GM23338 (cell line): ENCODE measurements at regions not wholly inside any gene's neighbourhood (a gene's known extent, or its start where the extent isn't known, plus 50 kb on each side); places are given as distances from the start of the nearest gene placed in this dataset.

Experiments used
- ATAC-seq: fragments of 200-7000 bp; cut with Tn5 transposase; 3 replicates; pipeline ENCODE4 v1.9.1; 2020
- DNase-seq: peaks from one replicate; pipeline ENCODE4 v3.0.0-alpha.2; 2015; ENCODE audit warnings: low spot score
- H2AFZ ChIP-seq: fragments of 200-600 bp; sonication (generic); 2 replicates; pipeline ENCODE4 v1.8.0; 2016; ENCODE audit warnings: antibody characterized with exemption, mild to moderate bottlenecking, moderate library complexity
- H3F3A ChIP-seq: fragments of 200-600 bp; sonication (generic); replicated peaks from 2 replicates; pipeline ENCODE4 v1.8.0; 2017; ENCODE audit warnings: antibody characterized with exemption, mixed run types, low read depth
- H3K27ac ChIP-seq: fragments of 200-600 bp; sonication (generic); 2 replicates; pipeline ENCODE4 v1.6.1; 2016; ENCODE audit warnings: low read depth
- H3K27me3 ChIP-seq: fragments of 200-600 bp; sonication (generic); 2 replicates; pipeline ENCODE4 v1.8.0; 2016; ENCODE audit warnings: mild to moderate bottlenecking, mixed run types, moderate library complexity; ENCODE audit not compliant: insufficient read depth
- H3K36me3 ChIP-seq: fragments of 200-600 bp; sonication (generic); 2 replicates; pipeline ENCODE4 v1.8.0; 2016; ENCODE audit warnings: mild to moderate bottlenecking; ENCODE audit not compliant: insufficient read depth
- H3K4me1 ChIP-seq: fragments of 200-600 bp; sonication (generic); 2 replicates; pipeline ENCODE4 v1.8.0; 2016; ENCODE audit warnings: mild to moderate bottlenecking, moderate library complexity; ENCODE audit not compliant: insufficient read depth
- H3K4me2 ChIP-seq: fragments of 200-600 bp; sonication (generic); 2 replicates; pipeline ENCODE4 v1.7.1; 2017; ENCODE audit warnings: mixed run types
- H3K4me3 ChIP-seq: fragments of 200-600 bp; sonication (generic); 2 replicates; pipeline ENCODE4 v1.6.1; 2016; ENCODE audit warnings: mixed run types
- H3K79me2 ChIP-seq: fragments of 200-600 bp; sonication (generic); replicated peaks from 2 replicates; pipeline ENCODE4 v1.8.0; 2017; ENCODE audit warnings: mild to moderate bottlenecking; ENCODE audit not compliant: insufficient read depth
- H3K9me2 ChIP-seq: fragments of 200-600 bp; sonication (generic); 2 replicates; pipeline ENCODE4 v1.8.0; 2017; ENCODE audit not compliant: insufficient read depth
- H4K20me1 ChIP-seq: fragments of 200-600 bp; sonication (generic); replicated peaks from 2 replicates; pipeline ENCODE4 v1.8.0; 2017; ENCODE audit warnings: mild to moderate bottlenecking; ENCODE audit not compliant: insufficient read depth
- H3K27ac Mint-ChIP-seq: 2 replicates; pipeline ENCODE4 v1.8.0; 2020; ENCODE audit warnings: inconsistent platforms, mild to moderate bottlenecking, moderate library complexity, mixed read lengths
- H3K27me3 Mint-ChIP-seq: 3 replicates; pipeline ENCODE4 v1.8.0; 2022; ENCODE audit warnings: low read depth, mild to moderate bottlenecking, moderate library complexity, mixed read lengths, inconsistent platforms; ENCODE audit not compliant: insufficient read depth, poor library complexity
- H3K36me3 Mint-ChIP-seq: 3 replicates; pipeline ENCODE4 v1.8.0; 2021; ENCODE audit warnings: low read depth, mild to moderate bottlenecking, inconsistent platforms, moderate library complexity, mixed read lengths
- H3K4me1 Mint-ChIP-seq: 3 replicates; pipeline ENCODE4 v1.8.0; 2020; ENCODE audit warnings: mild to moderate bottlenecking, inconsistent platforms, mixed read lengths
- H3K4me3 Mint-ChIP-seq: 3 replicates; pipeline ENCODE4 v1.8.0; 2021; ENCODE audit warnings: moderate library complexity, mild to moderate bottlenecking, inconsistent platforms, mixed read lengths
- H3K9me3 Mint-ChIP-seq: 3 replicates; pipeline ENCODE4 v1.8.0; 2020; ENCODE audit warnings: moderate library complexity, mild to moderate bottlenecking, inconsistent platforms, mixed read lengths
- EZH2 ChIP-seq: fragments of 200-600 bp; sonication (generic); IDR thresholded peaks from one replicate; pipeline ENCODE4 v1.8.0; 2017; ENCODE audit warnings: antibody characterized with exemption, mild to moderate bottlenecking, low read depth; ENCODE audit not compliant: unreplicated experiment
- JUNB ChIP-seq: IDR thresholded peaks from one replicate; pipeline ENCODE4 v1.6.1; 2016; ENCODE audit warnings: antibody characterized with exemption; ENCODE audit not compliant: unreplicated experiment
- NANOG ChIP-seq: IDR thresholded peaks from 2 replicates; pipeline ENCODE4 v1.6.1; 2016; ENCODE audit warnings: antibody characterized with exemption, borderline replicate concordance
- POLR2AphosphoS5 ChIP-seq: IDR thresholded peaks from 2 replicates; pipeline ENCODE4 v1.6.1; 2016; ENCODE audit warnings: antibody characterized with exemption, low read depth
- STAT1 ChIP-seq: IDR thresholded peaks from one replicate; pipeline ENCODE4 v1.6.1; 2016; ENCODE audit warnings: antibody characterized with exemption; ENCODE audit not compliant: unreplicated experiment
- ZNF114 ChIP-seq: fragments of 250-450 bp; sonication (Bioruptor Pico); IDR thresholded peaks from 2 replicates; pipeline ENCODE4 v1.5.0; 2020; ENCODE audit warnings: mild to moderate bottlenecking, moderate library complexity
- ZNF331 ChIP-seq: fragments of 250-450 bp; sonication (Bioruptor Pico); IDR thresholded peaks from 2 replicates; pipeline ENCODE4 v1.5.0; 2020; ENCODE audit warnings: low read depth, mild to moderate bottlenecking, moderate library complexity
- TF ChIP-seq, protein P1 (sequence below): IDR thresholded peaks from 2 replicates; pipeline ENCODE4 v1.6.1; 2016; ENCODE audit warnings: antibody characterized with exemption
- TF ChIP-seq, protein P2 (sequence below): IDR thresholded peaks from one replicate; pipeline ENCODE4 v1.6.1; 2018; ENCODE audit warnings: antibody characterized with exemption; ENCODE audit not compliant: unreplicated experiment
- TF ChIP-seq, protein P3 (sequence below), 2 experiments: fragments of 200-600 bp in 1 of 2; sonication (generic) in 1 of 2; conservative IDR thresholded peaks; 2 replicates each; pipeline versions ENCODE4 v1.5.1 to v1.6.1; 2016 to 2017; ENCODE audit warnings: antibody characterized with exemption in 2 of 2, low read depth in 2 of 2, mild to moderate bottlenecking in 2 of 2, moderate library complexity in 1 of 2

DNA sequence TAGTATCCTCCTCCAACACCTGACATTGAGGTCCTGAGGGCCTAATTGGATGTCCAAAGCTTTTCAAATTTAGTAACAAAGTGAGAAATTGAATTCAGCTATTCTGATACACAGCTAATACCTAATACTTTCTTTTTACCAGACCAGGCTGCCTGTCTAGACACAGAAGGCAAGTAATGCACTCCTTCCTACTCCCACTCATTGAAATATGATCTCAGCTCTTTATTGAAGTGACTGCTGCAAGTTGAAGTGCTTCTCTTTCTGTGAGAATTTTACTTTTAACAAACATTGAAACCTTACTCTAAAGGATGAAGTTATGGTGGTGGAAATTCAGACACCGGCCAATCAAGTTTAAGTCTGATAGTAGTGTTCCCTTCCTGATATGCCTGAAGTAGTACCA is 90.8 kb upstream of the OGFRL1 start:
- TF ChIP-seq ZNF114 (CRISPR knock-in tag) = no peak
- no peak for TF ChIP-seq STAT1
- no peak for TF ChIP-seq NANOG
- TF ChIP-seq, protein P1, sequence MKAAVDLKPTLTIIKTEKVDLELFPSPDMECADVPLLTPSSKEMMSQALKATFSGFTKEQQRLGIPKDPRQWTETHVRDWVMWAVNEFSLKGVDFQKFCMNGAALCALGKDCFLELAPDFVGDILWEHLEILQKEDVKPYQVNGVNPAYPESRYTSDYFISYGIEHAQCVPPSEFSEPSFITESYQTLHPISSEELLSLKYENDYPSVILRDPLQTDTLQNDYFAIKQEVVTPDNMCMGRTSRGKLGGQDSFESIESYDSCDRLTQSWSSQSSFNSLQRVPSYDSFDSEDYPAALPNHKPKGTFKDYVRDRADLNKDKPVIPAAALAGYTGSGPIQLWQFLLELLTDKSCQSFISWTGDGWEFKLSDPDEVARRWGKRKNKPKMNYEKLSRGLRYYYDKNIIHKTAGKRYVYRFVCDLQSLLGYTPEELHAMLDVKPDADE = no peak
- TF ChIP-seq EZH2 = no peak
- TF ChIP-seq, protein P2, sequence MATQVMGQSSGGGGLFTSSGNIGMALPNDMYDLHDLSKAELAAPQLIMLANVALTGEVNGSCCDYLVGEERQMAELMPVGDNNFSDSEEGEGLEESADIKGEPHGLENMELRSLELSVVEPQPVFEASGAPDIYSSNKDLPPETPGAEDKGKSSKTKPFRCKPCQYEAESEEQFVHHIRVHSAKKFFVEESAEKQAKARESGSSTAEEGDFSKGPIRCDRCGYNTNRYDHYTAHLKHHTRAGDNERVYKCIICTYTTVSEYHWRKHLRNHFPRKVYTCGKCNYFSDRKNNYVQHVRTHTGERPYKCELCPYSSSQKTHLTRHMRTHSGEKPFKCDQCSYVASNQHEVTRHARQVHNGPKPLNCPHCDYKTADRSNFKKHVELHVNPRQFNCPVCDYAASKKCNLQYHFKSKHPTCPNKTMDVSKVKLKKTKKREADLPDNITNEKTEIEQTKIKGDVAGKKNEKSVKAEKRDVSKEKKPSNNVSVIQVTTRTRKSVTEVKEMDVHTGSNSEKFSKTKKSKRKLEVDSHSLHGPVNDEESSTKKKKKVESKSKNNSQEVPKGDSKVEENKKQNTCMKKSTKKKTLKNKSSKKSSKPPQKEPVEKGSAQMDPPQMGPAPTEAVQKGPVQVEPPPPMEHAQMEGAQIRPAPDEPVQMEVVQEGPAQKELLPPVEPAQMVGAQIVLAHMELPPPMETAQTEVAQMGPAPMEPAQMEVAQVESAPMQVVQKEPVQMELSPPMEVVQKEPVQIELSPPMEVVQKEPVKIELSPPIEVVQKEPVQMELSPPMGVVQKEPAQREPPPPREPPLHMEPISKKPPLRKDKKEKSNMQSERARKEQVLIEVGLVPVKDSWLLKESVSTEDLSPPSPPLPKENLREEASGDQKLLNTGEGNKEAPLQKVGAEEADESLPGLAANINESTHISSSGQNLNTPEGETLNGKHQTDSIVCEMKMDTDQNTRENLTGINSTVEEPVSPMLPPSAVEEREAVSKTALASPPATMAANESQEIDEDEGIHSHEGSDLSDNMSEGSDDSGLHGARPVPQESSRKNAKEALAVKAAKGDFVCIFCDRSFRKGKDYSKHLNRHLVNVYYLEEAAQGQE = no peak
- TF ChIP-seq, protein P3, sequence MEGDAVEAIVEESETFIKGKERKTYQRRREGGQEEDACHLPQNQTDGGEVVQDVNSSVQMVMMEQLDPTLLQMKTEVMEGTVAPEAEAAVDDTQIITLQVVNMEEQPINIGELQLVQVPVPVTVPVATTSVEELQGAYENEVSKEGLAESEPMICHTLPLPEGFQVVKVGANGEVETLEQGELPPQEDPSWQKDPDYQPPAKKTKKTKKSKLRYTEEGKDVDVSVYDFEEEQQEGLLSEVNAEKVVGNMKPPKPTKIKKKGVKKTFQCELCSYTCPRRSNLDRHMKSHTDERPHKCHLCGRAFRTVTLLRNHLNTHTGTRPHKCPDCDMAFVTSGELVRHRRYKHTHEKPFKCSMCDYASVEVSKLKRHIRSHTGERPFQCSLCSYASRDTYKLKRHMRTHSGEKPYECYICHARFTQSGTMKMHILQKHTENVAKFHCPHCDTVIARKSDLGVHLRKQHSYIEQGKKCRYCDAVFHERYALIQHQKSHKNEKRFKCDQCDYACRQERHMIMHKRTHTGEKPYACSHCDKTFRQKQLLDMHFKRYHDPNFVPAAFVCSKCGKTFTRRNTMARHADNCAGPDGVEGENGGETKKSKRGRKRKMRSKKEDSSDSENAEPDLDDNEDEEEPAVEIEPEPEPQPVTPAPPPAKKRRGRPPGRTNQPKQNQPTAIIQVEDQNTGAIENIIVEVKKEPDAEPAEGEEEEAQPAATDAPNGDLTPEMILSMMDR (conservative IDR thresholded peaks at IDR 0.05; ENCODE audit: low read depth in 2 of 2) = no peak
- no peak for TF ChIP-seq ZNF331 (CRISPR knock-in tag)
- no peak for TF ChIP-seq JUNB
- no peak overlapping the region for H3K4me3 ChIP-seq

DNA sequence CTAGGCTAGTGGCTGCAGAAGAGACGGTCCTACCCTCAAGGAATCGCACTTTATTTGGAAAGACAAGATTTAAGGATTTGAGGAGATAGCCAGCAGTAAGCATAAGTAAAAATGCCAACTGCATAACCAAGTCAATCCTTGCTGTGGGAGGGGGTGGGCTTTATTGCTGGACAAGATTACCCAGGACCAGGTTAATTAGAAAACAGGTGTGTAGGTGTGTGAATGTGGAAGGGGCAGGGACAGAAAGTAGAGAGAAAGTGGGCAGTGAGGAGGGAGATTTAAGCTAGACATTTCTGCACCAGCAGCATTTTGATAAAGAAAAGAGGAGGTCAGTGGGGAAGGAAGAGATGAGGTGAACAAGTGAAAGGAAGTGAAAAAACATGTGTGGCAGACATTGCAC is 89.7 kb upstream of the OGFRL1 start:
- no peak overlapping the region for H3K4me3 Mint-ChIP-seq
- Histone ChIP-seq H2AFZ (no peak overlapping the region), H3K79me2 (no peaks in the 10 kb centered on the region), H3K4me2 (no peak overlapping the region), H4K20me1 (no peaks in the 10 kb centered on the region), H3K27me3 (no peaks in the 10 kb centered on the region), H3K27ac (no peak overlapping the region), H3K4me1 (peaks cover 15% of the 10 kb centered on the region), H3K4me3 (no peak overlapping the region), H3K9me2 (no peaks in the 10 kb centered on the region; the same call in 1 of the 2 replicates), H3K36me3 (no peaks in the 10 kb centered on the region), H3F3A (no peaks in the 10 kb centered on the region)
- DNase-seq = no peak
- no peaks in the 10 kb centered on the region for H3K36me3 Mint-ChIP-seq
- H3K9me3 Mint-ChIP-seq = no peaks in the 10 kb centered on the region; the same call in 2 of the 3 replicates
- H3K27ac Mint-ChIP-seq = no peak overlapping the region
- H3K27me3 Mint-ChIP-seq = peaks cover 5% of the 10 kb centered on the region
- no peak for ATAC-seq
- peaks cover 11% of the 10 kb centered on the region for H3K4me1 Mint-ChIP-seq
- TF ChIP-seq JUNB = no peak
- TF ChIP-seq, protein P2 = no peak
- no peak for TF ChIP-seq ZNF114 (CRISPR knock-in tag)
- no peak for TF ChIP-seq POLR2AphosphoS5

More for the DNA sequence above, 90.8 kb upstream of the OGFRL1 start:
- H3K9me3 Mint-ChIP-seq = no peaks in the 10 kb centered on the region; the same call in 2 of the 3 replicates
- Histone ChIP-seq H3K27me3 (no peaks in the 10 kb centered on the region), H3K4me1 (peaks cover 15% of the 10 kb centered on the region), H3K9me2 (no peaks in the 10 kb centered on the region), H3K36me3 (no peaks in the 10 kb centered on the region), H3K4me2 (no peak overlapping the region), H3K79me2 (no peaks in the 10 kb centered on the region), H4K20me1 (no peaks in the 10 kb centered on the region), H2AFZ (no peak overlapping the region), H3F3A (no peaks in the 10 kb centered on the region), H3K27ac (no peak overlapping the region)
- peaks cover 5% of the 10 kb centered on the region for H3K27me3 Mint-ChIP-seq
- no peak overlapping the region for H3K27ac Mint-ChIP-seq
- no peak overlapping the region for H3K4me3 Mint-ChIP-seq
- peaks cover 11% of the 10 kb centered on the region for H3K4me1 Mint-ChIP-seq
- no peak for ATAC-seq
- DNase-seq = no peak
- H3K36me3 Mint-ChIP-seq = no peaks in the 10 kb centered on the region
